ENCODE measurements at regions not wholly inside any gene's neighbourhood (a gene's known extent, or its start where the extent isn't known, plus 50 kb on each side); places are given as distances from the start of the nearest gene placed in this dataset.

DNA sequence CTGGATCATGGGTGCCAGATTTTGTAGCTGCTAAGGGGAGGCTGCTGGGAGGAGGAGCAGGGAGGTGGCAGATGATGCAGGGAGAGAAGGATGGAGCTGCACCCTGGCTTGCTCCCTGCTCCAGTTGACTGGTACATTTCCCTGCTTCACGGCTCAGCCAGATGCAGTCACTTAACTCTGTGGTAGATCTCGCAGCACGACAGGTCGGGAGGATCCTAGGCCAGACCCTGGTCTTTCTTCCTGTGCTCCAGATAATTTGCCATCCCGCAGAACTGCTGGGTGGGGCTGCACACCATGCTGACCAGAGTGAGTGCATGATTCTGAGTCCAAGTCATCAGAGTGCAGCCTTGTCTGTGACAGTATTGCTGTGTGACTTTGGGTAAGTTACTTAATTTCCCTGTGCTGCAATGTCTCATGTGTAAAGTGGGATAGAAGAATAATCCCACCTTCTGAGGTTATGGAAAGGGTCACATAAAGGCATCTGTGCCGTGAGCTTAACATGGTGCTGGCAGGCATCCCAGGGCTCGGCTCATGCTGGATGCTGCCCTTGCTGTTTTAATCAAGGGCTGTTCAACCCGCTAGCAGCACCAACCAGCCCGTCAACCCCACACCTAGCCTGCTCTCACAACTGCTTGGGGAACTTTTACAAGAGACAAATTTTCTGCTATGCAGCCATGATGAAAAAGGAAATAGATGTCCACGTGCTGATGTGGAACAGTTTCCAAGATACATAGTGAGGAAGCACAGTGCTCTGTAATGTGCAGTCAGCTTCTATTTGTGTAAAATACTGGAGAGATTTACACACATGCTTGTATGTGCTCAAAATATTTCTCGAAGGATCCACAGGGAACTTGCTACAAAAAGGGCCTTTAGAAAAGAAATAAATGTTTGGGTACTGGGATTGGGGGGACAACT is 257.9 kb downstream of the CDH26 start:
- no peak for DNase-seq

DNA sequence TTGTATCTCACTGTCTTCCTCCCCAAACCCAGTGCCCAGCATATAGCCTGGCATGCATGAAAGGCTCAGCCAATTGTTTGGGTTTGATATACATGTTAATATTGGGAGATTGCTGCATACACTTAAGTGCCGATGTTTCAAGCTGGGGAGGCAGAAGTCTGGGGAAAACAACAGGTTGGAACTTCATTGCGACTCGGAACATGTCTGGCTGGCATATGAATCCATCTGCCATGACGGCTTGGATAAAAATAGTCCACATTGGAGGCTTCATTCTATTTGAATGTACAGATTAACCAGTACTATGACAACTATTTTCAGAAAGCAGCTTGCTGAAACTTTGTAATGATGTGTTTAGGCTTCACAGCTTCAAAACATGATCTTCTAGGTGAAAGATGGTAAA is 261.0 kb downstream of the CDH26 start:
- DNase-seq: no peak

DNA sequence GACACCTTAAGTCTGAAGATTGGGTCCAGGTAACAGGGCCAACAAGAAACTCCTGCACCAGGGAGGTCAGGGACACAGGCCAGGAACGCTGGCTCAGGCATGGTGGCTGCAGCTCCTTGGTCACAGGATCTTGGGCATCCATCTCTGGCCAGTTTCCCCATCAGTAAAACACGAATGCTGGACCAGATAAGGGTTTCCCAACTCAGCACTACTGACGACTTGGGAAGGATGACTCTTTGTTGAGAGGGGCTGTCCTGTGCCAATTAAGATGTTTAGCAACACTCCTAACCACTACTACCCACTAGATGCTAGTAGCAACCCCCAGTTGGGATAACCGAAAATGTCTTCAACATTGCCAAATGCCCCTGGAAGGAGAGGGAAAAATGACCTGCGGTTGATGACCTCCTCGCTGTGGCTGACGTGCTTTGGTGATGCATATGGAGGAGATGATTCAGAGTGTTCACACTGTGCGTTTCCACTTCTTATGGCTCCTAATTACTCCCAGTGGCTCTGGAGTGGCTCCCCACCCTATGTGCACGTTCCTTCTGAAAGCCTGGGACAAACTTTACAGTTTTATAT is 261.9 kb downstream of the CDH26 start:
- DNase-seq: no peak

DNA sequence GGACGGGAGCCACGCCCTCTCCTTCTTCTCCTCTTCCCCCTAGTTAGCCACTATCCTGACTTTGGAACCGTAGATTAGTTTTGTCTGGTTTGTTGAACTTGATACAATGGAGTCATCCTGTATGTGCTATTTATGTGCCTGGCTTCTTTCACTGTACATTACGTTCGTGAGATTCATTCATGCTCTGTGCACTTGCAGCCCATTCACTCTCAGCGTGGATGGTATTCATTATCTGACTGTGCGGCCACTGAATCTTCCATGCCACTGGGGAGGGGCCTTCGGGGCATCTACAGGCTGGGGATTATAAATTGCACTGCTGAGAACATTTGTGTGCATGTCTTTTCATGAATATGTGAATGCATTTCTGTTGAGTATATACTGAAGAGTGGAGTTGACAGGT is 262.5 kb downstream of the CDH26 start:
- no peak for DNase-seq

DNA sequence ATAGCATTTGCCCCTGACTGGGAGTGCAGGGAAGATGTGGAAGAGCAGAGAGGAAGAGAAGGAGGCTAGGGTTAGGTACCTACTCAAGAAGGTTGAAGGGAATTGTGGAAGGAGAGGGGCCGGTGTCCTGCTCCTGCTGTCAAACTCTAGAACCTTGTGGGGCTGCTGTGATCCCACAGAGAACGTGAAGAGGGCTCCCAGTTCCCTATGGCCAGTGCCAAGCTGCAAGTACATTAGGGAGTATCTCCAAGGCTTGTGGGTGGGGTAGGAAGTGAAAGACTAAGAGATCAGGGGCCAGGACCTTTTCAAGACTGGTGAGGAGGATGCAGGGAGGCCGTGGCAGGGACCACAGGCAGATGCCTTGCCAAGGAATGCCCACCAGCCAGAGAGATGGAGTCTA is 263.4 kb downstream of the CDH26 start:
- DNase-seq: no peak

DNA sequence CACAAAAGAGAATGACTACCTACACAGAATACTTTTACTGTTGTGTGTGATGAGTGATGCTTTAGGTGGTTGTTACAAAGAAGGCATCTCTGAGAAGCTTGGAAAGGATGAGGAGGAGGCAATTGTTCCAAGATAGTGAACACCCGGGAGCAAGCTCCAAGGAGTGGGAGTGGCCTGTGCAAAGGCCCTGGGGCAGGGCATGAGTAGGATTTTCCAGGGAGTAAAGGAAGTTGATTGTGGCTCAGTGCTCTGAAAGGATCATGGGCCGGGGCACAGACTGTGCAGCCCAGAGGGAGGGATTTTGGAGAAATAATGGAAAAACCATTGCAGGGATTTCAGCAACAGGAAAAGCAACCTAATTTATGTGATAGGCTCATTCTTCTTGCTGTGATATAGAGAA is 264.3 kb downstream of the CDH26 start:
- DNase-seq: no peak

DNA sequence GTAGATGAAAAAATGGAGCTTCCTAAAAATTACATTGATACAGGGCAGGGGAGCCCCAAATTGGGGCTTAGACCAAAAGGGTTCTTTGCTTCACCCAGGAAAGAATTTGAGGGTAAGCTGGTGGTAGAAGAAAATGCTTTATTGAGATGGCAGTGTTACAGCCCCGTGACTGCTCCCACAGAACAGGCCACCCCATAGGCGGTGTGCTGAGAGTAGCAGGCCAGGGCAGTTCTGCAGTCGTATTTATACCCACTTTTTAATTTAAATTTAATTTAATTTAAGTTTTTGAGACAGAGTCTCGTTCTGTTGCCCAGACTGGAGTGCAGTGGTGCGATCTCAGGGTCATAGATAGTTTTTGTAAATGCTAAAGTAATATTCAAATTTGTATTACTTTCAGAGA is 265.0 kb downstream of the CDH26 start:
- DNase-seq: no peak

DNA sequence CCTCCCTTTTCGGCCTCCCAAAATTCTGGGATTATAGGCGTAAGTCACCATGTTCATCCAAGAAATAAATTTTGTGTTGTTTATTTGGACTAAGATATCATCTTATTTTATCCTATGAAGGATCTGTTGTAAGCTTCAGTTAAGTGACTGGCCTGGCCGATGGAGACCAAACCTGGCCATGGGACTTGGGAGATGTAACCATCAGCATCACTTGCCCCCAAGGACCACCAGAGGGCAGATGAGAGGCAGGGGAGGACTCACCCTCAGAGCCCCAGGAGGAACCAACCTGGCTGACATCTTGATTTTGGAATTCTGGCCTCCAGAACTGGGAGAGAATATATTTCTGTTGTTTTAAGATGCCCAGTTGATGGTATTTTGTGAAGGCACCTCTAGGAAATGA is 266.7 kb downstream of the CDH26 start:
- no peak for DNase-seq

DNA sequence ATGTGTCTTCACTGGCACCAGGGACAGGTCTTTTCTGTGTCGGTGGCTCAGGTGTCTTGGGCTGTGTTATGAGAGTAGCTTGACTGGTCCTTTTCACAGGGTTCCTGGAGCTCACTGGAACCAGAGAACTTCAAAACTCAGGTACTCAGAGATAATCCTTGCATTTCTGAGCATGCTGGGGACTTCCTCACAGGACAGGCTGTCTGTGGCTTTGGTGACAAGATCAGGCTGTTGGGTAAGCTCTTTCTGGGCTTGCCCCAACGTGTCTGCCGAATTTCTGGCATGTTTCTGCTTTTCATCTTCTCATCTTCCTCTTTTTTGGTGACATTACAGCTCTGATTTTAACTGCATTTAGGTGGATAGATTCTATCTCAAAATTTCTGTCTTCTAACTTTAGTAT is 270.0 kb downstream of the CDH26 start:
- DNase-seq: peak; percentile 80

DNA sequence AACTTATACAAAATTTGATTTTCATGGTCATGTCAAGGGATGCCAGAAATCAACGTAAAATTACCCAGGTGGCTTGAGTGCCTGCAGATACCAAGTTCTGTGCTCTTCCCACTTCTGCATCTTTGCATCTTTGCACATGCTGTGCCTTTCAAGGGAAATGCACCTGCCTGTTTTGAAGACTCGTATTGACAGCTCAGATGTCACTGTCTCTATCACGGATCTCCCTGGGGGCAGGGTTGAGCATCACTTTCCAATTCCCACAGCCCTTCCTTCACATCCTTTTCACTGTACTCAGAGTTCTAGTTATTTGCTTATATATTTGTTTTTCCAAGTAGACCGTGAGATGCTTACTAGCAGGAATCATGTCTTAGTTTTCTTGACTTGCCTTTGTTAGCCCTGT is 274.2 kb downstream of the CDH26 start:
- DNase-seq: no peak

DNA sequence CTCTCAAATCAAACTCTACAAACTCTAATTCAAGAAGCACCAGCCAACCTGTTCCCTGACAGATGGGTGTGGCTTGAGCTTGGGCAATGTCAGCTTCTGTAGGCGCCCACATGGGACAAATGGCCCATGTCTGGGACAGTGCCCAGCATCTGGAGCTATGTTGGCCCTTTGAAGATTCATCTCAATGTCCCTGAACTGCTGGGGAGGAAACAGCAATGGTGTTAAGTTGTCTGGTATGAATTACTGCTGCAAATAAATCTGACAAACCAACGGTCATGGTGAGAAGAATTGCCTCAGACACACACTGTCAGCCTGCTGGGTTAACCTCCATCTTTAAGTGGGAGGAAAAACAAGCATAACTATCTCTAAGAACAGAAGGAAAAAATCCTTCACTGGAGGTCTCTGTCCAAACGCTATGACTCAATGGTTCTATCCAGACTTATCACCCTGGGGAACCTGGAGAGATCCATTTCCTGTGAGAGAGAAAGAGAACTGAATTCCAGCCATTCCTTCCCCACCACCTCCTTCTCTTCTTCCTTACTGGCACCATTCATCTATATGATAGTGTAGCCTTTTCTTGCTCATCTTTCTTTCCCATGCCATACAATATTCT is 274.9 kb downstream of the CDH26 start:
- DNase-seq: no peak

DNA sequence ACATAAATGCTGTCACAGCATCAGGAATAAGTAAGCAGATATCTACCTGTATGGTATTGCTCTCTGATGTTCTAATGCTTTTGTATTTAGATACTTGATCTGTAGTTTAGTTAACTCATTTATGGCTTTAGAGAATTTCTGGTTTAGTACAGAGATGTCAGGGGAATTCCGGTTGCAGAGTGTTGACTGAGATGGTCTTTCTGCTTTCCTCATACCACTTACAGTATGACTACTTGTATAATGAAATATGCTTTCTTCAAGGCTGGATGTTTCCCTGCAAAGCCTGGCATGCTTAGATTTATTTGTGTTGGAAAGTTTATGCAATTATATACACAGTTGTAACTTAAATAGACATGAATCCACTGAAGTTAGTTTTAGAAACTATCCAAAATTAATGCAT is 278.4 kb downstream of the CDH26 start:
- DNase-seq: no peak

DNA sequence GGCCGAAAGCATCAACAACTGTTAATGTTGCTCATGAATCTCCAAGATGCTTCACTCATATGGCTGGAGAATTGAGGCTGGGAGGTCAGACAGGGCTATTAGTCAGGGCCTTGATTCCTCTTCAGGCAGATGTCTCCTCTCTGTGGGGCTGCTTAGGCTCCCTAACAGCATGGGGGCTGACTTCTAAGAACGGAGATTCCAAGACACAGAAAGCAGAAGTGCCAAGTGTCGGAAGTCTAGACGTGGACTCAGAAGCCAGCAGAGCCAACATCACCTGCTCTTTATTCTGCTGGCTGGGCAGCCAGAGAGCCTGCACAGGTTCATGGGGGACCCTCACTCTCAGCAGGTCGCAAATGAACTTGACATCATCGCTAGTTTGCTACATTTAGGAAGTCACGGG is 279.8 kb downstream of the CDH26 start:
- no peak for DNase-seq

DNA sequence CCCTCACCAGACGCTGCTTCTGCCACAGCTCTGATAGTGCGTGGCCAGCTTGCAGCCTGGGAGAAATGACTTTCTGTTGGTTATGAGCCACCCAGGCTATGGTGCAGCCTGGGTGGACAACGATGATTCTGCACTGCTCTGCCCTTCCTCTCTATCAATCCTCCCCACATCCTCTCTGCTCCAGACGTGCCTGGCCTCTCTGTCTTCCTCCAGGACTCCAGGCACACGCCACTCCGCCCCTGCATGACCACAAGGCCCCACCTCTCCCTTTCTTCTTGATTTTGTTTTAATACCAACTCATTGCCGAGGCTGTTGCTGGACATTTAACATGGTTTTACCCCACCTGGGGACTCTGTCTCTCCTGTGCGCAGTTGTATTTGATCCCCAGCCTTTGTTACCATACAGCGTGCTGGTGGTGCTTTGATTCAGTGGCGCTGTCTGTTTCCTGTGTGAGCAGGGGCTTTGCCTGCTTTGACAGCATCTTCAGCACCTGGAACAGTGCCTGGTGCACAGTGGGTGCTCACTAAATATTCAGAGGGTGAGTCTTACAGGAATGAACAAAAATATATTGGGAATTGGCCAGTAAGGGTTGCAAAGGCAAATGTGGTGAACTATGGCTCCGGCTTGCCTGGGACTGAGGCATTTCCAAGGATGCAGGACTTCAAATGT is 280.9 kb downstream of the CDH26 start:
- DNase-seq: no peak

DNA sequence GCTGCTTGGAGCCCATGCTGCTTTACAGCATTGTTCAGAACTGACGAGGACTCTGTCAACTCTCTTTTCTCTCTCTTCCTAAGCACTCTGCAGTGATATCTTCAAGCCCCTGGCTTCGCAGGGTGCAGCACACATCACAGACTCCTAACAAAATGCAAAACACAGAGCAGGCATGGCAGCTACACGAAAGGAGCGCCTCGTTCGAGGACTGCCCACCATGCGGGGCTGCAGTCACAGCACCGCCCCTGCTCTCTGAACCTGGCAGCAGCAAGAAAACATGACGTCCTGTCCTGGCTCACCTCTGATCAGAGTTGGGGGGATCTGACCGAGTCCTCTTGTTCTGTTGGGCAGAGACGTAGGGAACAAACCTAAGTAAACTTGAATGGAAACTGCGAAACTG is 281.7 kb downstream of the CDH26 start:
- no peak for DNase-seq

DNA sequence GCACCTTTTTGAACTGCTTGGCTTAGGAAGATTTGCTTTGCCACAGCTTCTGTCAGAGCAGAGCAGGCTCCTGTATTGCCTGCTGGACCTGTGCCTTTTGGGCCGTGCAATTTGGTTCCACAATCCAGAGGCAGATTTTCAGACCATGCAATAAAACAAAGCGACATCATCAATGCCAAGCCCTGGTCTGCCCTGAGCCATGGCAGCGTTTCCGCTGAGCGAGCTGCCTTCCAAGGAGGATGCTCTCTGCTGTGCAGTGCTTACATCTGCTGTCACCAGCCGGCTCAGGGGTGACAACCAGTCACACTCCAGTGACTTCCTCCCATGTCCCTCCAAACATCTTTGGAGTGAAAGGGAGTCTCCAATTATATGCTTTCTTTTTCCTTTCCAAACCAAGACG is 282.2 kb downstream of the CDH26 start:
- no peak for DNase-seq

DNA sequence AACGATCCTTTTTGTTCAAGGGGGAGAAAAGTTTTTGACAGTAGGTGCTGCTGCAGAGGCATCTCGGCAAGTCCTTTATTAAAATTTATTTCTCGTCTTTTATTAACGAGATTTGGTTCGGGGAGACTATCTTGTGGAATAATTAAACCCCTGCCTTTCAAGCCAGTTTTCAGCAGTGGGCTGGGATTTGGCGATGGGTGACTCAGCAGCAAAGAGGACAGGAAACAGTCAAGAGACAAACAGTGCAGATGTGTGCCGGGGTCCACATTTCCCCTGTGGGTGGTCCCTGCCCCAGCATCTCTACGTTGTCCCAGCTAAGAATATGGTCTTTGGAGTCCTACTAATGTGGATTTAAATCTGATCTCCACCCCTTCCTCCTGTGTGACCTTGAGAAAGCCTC is 282.8 kb downstream of the CDH26 start:
- DNase-seq: no peak

DNA sequence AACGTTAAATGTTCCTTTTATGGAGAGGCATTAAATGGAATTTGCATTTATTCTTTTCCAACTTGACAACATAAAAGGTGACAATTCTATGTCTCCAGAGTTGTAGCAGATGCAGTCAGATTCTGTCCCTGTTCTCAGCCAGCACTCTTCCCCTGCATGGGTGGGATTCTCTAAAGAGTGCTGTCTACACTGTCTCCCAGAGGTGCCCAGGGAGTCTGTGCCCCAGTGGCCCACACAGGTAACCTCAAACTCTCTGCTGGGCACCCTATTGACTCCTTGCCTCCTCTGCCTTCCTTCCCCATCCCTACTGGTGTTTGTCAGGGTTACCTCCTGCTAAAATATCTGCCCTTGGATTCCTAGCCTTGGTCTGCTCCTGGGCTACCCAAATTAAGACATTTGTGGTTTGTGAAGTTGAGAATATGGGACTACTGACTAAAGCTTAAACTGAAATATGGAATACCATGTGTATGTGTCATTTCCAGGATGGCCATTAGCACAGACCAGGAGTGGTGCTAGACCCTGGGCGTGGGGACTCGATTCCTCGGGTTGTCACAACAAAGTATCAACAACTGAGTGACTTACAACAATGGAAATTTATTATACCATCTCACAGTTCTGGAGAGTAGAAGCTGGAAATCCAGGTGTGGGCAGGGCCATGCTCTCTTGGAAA is 284.7 kb downstream of the CDH26 start:
- no peak for DNase-seq

DNA sequence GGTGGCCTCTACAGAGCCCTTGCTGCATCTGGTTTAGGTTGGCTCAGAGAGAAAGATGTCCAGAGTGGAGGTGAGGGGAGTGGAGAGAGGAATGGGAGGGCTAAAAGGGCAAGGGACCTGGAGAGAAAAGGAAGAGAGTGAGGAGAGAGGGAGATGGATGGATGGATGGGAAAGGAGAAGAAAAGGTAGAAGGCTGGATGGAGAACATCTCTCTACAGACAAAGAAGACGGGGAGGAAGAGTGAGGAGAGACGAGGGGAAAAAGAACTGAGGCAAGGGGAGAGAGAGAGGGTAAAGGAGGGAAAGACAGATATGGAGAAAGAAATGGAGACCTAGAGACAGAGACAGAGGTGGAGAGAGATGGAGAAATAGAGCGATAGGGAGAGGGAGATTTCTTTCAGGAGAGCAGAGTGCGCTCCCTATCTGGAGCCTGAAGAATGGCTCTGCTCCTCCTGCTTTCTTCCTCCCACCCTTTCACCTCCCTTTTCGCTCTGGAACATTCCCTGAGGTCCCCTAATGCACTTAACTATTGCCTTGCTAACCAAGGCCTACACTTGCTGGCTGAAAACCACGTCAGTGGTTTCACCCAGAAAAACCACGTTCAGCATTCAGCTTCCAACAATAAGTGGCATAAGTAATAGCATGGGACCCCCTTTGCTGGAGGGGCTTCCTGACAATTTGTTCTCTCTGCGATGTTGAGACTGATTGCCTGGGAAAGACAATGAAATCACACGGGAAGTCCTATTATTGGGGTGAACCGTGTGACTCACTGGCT is 286.3 kb downstream of the CDH26 start:
- no peak for DNase-seq

DNA sequence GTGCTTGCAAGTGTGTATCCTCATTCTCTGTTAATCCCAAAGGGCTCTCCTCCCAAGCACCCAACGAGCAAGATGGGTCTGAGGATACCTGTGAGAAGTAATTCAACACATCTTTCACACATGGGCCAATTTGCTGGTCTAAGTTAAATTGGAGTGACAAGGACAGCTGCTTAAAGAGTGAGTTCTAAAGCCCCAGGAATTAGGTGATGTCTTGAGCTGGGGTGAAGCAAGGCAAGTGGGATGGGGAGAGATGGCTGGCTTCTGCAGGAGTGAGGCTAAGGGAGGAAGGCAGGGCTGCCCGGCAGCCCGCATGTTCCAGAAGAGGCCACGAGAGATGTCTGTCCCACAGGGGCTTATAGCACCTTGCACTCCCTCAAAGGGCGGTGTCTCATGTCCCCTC is 288.5 kb downstream of the CDH26 start:
- no peak for DNase-seq

DNA sequence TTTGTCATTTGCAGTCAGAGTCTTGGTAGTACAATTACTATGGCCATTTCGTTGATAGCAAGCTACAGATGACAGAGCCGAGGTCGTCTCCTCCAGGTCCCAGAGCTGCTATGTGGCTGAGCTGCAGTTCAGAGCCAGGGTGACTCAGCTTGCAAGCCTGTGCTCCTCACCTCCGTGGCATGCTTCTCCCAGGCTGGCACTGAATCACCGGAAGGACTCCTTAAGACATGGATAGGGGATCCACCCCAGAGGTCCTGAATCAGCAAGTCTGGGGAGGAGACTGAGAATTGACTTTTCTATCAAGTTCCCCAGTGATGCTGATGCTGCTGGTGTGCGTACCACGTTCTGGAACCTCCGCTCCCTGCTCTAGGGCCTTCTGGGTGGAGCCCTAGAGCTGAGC is 291.2 kb downstream of the CDH26 start:
- no peak for DNase-seq

DNA sequence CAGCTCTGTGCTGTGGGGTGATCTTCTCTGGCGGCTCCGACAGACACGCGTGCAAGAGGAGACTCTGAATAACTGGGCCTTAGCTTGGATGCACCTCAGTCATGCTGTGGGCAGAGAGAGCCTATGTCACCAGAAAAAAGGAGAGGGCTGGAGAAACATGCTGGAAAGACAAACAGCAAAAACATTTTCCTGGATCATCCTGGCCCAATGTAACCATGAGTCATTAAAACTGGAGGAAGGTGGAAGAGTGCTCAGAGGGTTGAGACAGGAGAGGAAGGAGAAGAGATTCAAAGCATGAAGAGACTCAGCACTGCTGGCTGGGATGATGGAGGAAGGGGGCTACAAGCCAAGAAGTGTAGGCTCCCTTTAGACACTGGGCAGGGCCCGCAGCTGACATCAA is 292.0 kb downstream of the CDH26 start:
- DNase-seq: no peak
